HG03520 (cell line): ENCODE measurements at regions not wholly inside any gene's neighbourhood (a gene's known extent, or its start where the extent isn't known, plus 50 kb on each side); places are given as distances from the start of the nearest gene placed in this dataset.
"Not testable (repeated sequence)": the region's sequence is repeated elsewhere in the genome, so short reads cannot be mapped to it uniquely, and the experiment has no call there.

Experiments used
- ATAC-seq: cut with Tn5 transposase; IDR thresholded peaks from one replicate; pipeline ENCODE4 v1.9.1; 2021; ENCODE audit warnings: mild to moderate bottlenecking, moderate library complexity; ENCODE audit not compliant: unreplicated experiment

DNA sequence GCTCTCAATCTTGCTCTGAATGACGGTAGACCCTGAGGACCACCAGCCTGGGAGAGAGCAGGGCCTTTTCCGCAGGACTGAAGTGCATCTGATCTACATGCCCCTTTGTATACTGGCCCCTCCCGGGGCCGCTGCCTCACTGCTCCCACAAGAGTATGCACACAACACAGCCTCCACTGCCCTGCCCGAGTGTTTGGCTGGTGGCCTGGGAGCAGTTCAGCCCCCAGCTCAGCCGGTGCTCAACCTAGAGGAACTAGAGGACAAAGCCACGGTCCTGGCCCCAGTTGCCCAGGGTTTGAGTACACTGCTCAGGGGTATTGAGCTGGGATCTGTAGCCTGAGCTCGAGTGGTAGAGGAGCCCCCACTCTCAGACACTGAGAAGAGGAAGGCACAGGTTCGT, 118.9 kb upstream of the CAB39 start:
- ATAC-seq = no peak

GRCh38 chr2:230594286-230594840, 118.3 kb upstream of the CAB39 start:
- ATAC-seq = no peak

GRCh38 chr2:230599853-230600252, 112.8 kb upstream of the CAB39 start:
- no peak for ATAC-seq

GRCh38 chr2:230600285-230600684, 112.4 kb upstream of the CAB39 start:
- no peak for ATAC-seq

- no peak for ATAC-seq
Observed at GRCh38 chr2:230600881-230601280, 111.8 kb upstream of the CAB39 start.

- ATAC-seq = peak; percentile 68
Observed at GRCh38 chr2:230601510-230601909, 111.1 kb upstream of the CAB39 start.

DNA sequence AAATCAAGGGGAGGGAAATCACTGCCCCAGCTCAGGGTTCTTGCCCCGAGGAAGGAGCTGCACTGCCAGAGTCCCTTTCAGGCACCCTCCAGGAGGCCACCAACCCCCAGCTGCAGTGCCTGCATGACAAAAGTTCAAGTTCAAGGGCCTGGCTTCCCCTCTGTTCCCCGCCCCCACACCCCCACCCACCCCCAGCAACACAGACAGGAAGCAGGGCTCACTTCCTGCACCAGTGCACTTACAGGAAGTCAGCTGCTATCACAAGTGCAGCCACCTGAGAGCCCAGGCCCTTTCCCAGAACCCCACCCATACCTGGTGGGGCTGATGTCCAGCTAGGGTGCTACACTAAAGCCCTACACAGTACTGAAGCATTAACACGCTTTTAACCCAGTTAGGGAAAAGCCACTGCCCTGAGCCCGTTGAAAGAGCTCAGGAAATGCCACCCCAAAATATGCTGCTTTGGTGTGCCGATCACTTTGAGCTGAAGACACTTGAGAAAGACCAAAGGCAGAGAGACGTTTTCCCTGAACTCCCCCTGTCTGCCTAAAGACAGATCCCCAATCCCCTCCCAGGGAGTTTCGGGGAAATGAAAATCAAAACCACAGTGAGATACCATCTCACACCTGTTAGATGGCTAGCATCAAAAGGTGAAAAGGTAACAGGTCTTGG, 109.9 kb upstream of the CAB39 start:
- peak; percentile 46 for ATAC-seq

GRCh38 chr2:230603317-230603716, 109.3 kb upstream of the CAB39 start:
- not testable (repeated sequence) for ATAC-seq

GRCh38 chr2:230604158-230604557, 108.5 kb upstream of the CAB39 start:
- ATAC-seq = not testable (repeated sequence)

DNA sequence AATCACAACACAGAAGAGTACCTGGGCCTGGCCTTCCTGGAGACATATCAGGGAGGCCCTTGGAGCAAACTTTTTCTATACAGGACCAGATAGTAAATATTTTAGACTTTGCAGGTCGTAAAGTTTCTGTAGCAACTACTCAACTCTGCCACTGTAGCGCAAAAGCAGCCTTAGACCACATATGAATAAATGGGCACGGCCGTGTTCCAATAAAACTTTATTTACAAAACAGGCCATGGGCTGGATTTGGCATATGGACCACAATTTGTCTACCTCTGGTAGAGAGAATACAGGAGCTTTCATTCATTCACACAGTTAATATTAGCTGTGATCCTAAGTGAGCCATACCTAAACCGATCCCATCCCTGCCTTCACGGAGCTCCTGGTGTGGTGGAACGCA, 98.6 kb upstream of the CAB39 start:
- ATAC-seq = no peak

- ATAC-seq = peak; percentile 82
Observed at GRCh38 chr2:230614913-230615332, 97.7 kb upstream of the CAB39 start.

GRCh38 chr2:230617256-230617706, 95.4 kb upstream of the CAB39 start:
- ATAC-seq = not testable (repeated sequence)

DNA sequence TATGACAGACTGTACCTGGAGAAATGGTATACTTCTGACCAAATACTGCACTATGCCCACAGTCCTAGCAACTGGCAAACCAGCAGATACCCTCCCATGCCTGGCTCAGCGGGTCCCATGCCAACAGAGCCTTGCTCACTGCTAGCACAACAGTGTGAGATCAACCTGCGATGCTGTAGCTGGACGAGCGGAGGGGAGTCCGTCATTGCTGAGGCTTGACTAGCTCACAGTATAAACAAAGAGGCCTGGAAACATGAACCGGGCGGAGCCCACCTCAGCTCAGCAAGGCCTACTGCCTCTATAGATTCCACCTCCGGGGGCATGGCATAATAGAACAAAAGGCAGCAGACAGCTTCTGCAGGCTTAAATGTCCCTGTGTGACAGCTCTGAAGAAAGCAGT, 93.2 kb upstream of the CAB39 start:
- ATAC-seq = no peak

- not testable (repeated sequence) for ATAC-seq
Observed at GRCh38 chr2:230625220-230625619, 87.4 kb upstream of the CAB39 start.

DNA sequence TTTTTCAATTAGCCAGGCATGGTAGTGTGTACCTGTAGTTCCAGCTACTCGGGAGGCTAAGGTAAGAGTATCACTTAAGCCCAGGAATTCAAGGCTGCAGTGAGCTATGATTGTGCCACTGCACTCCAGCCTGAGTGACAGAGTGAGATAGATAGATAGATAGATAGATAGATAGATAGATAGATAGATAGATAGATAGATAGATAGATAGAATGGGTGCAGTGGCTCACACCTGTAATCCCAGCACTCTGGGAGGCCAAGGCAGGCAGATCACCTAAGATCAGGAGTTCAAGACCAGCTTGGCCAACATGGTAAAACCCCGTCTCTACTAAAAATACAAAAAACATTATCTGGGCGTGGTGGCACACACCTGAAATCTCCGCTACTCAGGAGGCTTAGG, 85.6 kb upstream of the CAB39 start:
- ATAC-seq = not testable (repeated sequence)

- no peak for ATAC-seq
Observed at GRCh38 chr2:230627806-230628724, 84.6 kb upstream of the CAB39 start.

GRCh38 chr2:230631470-230631869, 81.2 kb upstream of the CAB39 start:
- ATAC-seq = no peak

GRCh38 chr2:230634146-230634545, 78.5 kb upstream of the CAB39 start:
- no peak for ATAC-seq

GRCh38 chr2:230634721-230635313, 77.8 kb upstream of the CAB39 start:
- ATAC-seq = not testable (repeated sequence)

GRCh38 chr2:230636684-230637271, 75.9 kb upstream of the CAB39 start:
- no peak for ATAC-seq

- ATAC-seq = not testable (repeated sequence)
Observed at GRCh38 chr2:230637486-230637885, 75.2 kb upstream of the CAB39 start.
